Gastrocnemius medialis (tissue), 4 donors: ENCODE measurements at regions not wholly inside any gene's neighbourhood (a gene's known extent, or its start where the extent isn't known, plus 50 kb on each side); places are given as distances from the start of the nearest gene placed in this dataset.

Source experiments
- POLR2A ChIP-seq, 2 donors: fragments of 450-650 bp; IDR thresholded peaks; one replicate each; pipeline ENCODE4 v1.6.1; 2017; ENCODE audit warnings: antibody characterized with exemption in 2 of 2, mild to moderate bottlenecking in 2 of 2, moderate library complexity in 2 of 2
- TF ChIP-seq, protein P1 (sequence below), 5 experiments: fragments of 450-650 bp in 3 of 5; fragments of 200-600 bp in 2 of 5; sonication (generic) in 2 of 5; IDR thresholded peaks in 4 of 5; conservative IDR thresholded peaks in 1 of 5; 1 replicate in 4 of 5; 2 replicates in 1 of 5; pipeline ENCODE4 v1.5.1; 2016 to 2019; ENCODE audit warnings: antibody characterized with exemption in 5 of 5, mild to moderate bottlenecking in 3 of 5, moderate library complexity in 3 of 5

DNA sequence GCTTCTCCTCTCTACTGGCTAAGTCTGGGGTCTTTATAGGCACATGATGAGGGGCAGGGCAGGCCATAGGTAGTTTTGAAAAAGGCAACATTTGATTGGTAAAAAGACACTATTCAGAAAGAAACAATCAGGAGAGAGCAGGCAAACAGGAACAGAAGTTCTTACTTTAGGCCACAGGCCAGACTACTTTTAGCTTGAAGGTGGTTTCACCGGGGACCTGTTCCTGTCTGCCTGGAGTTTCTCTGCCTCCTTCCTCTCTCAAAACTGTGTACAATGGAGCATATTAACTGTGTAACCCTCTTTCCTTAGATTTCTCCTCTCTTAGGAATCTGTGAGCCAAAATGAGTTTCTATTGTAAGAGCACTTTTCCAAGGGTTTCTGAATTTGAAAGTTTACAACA lies 167.9 kb upstream of the AVPR1A start:
- TF ChIP-seq, protein P1, sequence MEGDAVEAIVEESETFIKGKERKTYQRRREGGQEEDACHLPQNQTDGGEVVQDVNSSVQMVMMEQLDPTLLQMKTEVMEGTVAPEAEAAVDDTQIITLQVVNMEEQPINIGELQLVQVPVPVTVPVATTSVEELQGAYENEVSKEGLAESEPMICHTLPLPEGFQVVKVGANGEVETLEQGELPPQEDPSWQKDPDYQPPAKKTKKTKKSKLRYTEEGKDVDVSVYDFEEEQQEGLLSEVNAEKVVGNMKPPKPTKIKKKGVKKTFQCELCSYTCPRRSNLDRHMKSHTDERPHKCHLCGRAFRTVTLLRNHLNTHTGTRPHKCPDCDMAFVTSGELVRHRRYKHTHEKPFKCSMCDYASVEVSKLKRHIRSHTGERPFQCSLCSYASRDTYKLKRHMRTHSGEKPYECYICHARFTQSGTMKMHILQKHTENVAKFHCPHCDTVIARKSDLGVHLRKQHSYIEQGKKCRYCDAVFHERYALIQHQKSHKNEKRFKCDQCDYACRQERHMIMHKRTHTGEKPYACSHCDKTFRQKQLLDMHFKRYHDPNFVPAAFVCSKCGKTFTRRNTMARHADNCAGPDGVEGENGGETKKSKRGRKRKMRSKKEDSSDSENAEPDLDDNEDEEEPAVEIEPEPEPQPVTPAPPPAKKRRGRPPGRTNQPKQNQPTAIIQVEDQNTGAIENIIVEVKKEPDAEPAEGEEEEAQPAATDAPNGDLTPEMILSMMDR (IDR thresholded peaks at IDR 0.05 in 4 of 5, conservative IDR thresholded peaks at IDR 0.05 in 1 of 5) = no peak
- no peak for TF ChIP-seq POLR2A (IDR thresholded peaks at IDR 0.05)
